ENCODE measurements at regions not wholly inside any gene's neighbourhood (a gene's known extent, or its start where the extent isn't known, plus 50 kb on each side); places are given as distances from the start of the nearest gene placed in this dataset.

GRCh38 chr1:199688133-199688676, 339.3 kb upstream of the NR5A2 start:
- H3K36me3 Mint-ChIP-seq (ENCODE audit: insufficient read depth) = no peaks in the 10 kb centered on the region
- no peak overlapping the region for H3K27ac Mint-ChIP-seq

DNA sequence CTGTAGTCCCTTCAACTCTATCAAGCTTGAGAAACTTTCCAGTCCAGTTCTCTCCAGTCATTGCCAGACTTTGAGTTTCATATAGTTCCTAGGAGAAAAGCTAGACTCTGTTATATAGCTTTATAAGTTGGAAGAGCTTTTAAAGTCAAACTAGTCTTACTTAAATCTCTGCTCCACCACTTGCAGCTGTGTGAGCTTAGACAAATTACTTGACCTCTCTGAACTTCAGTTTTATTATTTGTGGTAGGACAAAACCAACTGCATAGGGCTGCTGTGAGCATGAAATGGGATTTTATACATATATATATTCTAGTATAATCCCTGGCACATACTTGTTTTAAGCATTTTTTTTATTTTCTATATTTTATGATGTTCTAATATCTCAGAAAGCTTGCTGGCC, 338.7 kb upstream of the NR5A2 start:
- no peak overlapping the region for H3K4me3 Mint-ChIP-seq (ENCODE audit: low read depth)
- H3K27ac Mint-ChIP-seq = no peak overlapping the region
- H3K27me3 Mint-ChIP-seq = peaks cover 4% of the 10 kb centered on the region
- TF ChIP-seq, protein P1, sequence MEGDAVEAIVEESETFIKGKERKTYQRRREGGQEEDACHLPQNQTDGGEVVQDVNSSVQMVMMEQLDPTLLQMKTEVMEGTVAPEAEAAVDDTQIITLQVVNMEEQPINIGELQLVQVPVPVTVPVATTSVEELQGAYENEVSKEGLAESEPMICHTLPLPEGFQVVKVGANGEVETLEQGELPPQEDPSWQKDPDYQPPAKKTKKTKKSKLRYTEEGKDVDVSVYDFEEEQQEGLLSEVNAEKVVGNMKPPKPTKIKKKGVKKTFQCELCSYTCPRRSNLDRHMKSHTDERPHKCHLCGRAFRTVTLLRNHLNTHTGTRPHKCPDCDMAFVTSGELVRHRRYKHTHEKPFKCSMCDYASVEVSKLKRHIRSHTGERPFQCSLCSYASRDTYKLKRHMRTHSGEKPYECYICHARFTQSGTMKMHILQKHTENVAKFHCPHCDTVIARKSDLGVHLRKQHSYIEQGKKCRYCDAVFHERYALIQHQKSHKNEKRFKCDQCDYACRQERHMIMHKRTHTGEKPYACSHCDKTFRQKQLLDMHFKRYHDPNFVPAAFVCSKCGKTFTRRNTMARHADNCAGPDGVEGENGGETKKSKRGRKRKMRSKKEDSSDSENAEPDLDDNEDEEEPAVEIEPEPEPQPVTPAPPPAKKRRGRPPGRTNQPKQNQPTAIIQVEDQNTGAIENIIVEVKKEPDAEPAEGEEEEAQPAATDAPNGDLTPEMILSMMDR (IDR thresholded peaks at IDR 0.05; ENCODE audit: unreplicated experiment) = no peak
- H3K4me1 Mint-ChIP-seq (ENCODE audit: low read depth) = peaks cover 26% of the 10 kb centered on the region
- no peak for DNase-seq (ENCODE audit: low spot score, unreplicated experiment)
- no peaks in the 10 kb centered on the region for H3K9me3 Mint-ChIP-seq (ENCODE audit: low read depth)
- no peaks in the 10 kb centered on the region for H3K36me3 Mint-ChIP-seq (ENCODE audit: insufficient read depth)

More at GRCh38 chr1:199688133-199688676, 339.3 kb upstream of the NR5A2 start:
- Mint-ChIP-seq H3K4me3 (ENCODE audit: low read depth) (no peak overlapping the region), H3K4me1 (ENCODE audit: low read depth) (peaks cover 26% of the 10 kb centered on the region), H3K9me3 (ENCODE audit: low read depth) (no peaks in the 10 kb centered on the region), H3K27me3 (peaks cover 4% of the 10 kb centered on the region)
- TF ChIP-seq, protein P1 (IDR thresholded peaks at IDR 0.05; ENCODE audit: unreplicated experiment) = no peak
- DNase-seq (ENCODE audit: low spot score, unreplicated experiment) = no peak

GRCh38 chr1:199690496-199690895, 337.0 kb upstream of the NR5A2 start:
- peaks cover 21% of the 10 kb centered on the region for H3K4me1 Mint-ChIP-seq (ENCODE audit: low read depth)
- H3K27me3 Mint-ChIP-seq = peaks cover 4% of the 10 kb centered on the region
- H3K36me3 Mint-ChIP-seq (ENCODE audit: insufficient read depth) = no peaks in the 10 kb centered on the region
- H3K4me3 Mint-ChIP-seq (ENCODE audit: low read depth) = no peak overlapping the region
- no peaks in the 10 kb centered on the region for H3K9me3 Mint-ChIP-seq (ENCODE audit: low read depth)
- no peak for DNase-seq (ENCODE audit: low spot score, unreplicated experiment)
- no peak overlapping the region for H3K27ac Mint-ChIP-seq
- TF ChIP-seq, protein P1 (IDR thresholded peaks at IDR 0.05; ENCODE audit: unreplicated experiment) = no peak

DNA sequence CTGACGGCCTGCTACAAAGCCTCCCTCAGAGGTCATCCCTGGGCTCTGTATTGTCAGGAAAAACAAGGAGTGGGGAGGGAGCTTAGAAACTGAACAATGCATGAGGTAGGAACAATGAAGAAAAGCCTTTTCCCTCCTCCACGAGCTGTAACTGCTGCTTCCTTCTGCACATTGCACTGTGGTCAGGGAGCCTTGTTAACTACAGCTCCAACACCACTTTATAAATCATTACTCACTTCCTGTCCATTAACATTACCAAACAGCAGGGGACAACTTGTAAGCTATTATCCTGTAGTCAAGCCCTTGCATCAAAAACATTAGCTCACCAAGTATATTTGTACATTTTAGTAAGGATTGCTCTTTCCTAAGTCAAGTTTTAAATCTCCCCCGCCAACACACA, 336.0 kb upstream of the NR5A2 start:
- Mint-ChIP-seq H3K36me3 (ENCODE audit: insufficient read depth) (no peaks in the 10 kb centered on the region), H3K27me3 (no peaks in the 10 kb centered on the region), H3K27ac (no peak overlapping the region), H3K4me3 (ENCODE audit: low read depth) (no peak overlapping the region), H3K9me3 (ENCODE audit: low read depth) (no peaks in the 10 kb centered on the region), H3K4me1 (ENCODE audit: low read depth) (peaks cover 17% of the 10 kb centered on the region)
- no peak for DNase-seq (ENCODE audit: low spot score, unreplicated experiment)
- TF ChIP-seq, protein P1 (IDR thresholded peaks at IDR 0.05; ENCODE audit: unreplicated experiment) = no peak

DNA sequence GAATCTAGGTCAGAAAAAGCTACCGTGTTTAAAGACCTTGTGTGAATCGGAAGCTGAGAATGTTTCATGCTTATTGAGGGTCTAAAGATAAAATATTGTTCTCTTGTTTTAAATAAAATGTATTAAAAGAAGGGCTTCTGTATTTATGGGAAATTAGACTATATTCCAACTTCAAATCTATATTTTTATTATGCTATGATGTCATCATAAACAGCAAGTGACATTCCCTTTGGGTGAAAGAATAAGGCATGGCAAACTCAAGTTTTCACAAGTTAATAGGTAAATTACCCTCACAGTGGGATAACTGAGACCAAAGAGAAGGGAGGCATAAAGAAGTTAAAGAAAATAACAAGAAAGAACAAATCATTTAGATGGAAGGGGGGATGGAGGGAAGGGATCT, 333.8 kb upstream of the NR5A2 start:
- no peaks in the 10 kb centered on the region for H3K9me3 Mint-ChIP-seq (ENCODE audit: low read depth)
- H3K27ac Mint-ChIP-seq = no peak overlapping the region
- H3K27me3 Mint-ChIP-seq = no peaks in the 10 kb centered on the region
- peaks cover 7% of the 10 kb centered on the region for H3K4me1 Mint-ChIP-seq (ENCODE audit: low read depth)
- DNase-seq (ENCODE audit: low spot score, unreplicated experiment) = no peak
- no peaks in the 10 kb centered on the region for H3K36me3 Mint-ChIP-seq (ENCODE audit: insufficient read depth)
- TF ChIP-seq, protein P1 (IDR thresholded peaks at IDR 0.05; ENCODE audit: unreplicated experiment) = no peak
- no peak overlapping the region for H3K4me3 Mint-ChIP-seq (ENCODE audit: low read depth)
